GM19324 (cell line): ENCODE measurements at regions not wholly inside any gene's neighbourhood (a gene's known extent, or its start where the extent isn't known, plus 50 kb on each side); places are given as distances from the start of the nearest gene placed in this dataset.
A peak's percentile ranks its signal among the peaks of the same experiment; 100 is the strongest.

Source experiments
- ATAC-seq: cut with Tn5 transposase; IDR thresholded peaks from one replicate; pipeline ENCODE4 v1.9.1; 2021; ENCODE audit warnings: mild to moderate bottlenecking, moderate library complexity; ENCODE audit not compliant: unreplicated experiment, low FRiP score

- no peak for ATAC-seq
Measured at GRCh38 chr14:32254952-32255679, 52.0 kb upstream of the RNU6-8 start.

DNA sequence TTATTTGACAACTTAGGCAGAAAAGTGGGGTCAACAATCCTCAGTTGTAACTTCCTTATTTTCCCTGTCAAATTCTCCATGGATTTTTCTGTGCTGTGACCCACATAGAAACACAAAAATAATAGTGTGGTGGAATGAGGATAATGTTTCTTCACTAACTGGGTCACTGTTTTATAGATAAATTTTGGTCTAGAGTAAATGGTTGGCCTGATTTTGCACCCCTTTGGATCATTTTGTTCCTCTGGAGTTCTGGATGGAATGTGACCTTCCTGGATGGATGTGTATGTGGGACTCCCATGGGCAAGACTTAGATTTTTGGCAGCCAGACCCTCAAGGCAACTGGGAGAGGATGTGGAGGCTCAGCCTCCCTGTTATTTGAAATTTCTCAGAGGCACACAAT lies 52.7 kb upstream of the RNU6-8 start:
- ATAC-seq = no peak

DNA sequence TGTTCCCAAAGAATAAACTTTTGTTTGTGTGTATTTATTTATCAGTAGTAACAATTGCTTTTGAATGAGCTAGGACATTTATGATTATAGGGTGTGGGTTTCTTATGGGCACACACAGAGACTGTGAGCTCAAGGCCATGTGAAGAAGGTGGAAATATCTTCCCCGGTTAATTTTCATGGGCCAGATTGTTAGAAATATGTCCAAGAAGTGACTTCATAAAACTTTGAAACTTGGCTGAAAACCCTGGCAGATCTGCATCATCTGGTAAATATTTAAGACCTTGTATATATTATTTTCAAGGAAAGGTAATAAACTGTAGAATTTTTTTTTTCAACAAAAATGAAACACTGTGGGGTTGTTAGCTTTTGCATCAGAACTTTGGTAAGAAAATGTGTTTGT lies 53.5 kb upstream of the RNU6-8 start:
- no peak for ATAC-seq

DNA sequence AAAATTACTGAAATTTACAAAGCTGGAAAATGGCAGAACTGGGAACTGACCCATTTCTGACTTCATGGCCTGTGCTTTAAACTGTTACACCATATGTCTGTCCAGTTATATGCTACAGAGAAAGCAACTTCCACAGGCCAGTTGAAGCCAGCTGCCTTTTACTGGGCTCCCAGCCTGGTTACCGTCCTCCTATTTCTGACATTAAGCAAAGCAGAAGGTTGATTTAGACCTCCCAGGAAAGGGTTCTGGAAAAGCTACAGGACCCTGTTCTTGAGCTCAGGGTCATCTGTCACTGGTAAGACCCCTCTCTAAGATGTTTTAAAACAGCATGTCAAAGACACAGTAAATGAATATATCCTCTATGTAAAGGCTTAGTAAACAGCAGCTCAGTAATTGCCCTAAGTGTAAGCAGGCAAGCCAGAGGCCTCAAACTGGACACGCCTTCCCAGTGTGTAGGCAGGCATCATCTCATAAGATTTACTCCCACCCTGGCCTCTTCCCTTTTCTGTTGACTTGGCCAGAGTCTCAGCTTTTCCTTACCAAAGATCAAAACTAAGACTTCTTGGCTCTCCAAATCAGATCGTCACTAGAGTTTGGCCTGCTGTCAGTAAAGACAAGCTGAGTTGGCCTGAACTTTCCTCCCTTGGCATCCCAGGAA lies 55.4 kb upstream of the RNU6-8 start:
- no peak for ATAC-seq

GRCh38 chr14:32259368-32260013 lies 56.4 kb upstream of the RNU6-8 start:
- ATAC-seq = peak; percentile 77

DNA sequence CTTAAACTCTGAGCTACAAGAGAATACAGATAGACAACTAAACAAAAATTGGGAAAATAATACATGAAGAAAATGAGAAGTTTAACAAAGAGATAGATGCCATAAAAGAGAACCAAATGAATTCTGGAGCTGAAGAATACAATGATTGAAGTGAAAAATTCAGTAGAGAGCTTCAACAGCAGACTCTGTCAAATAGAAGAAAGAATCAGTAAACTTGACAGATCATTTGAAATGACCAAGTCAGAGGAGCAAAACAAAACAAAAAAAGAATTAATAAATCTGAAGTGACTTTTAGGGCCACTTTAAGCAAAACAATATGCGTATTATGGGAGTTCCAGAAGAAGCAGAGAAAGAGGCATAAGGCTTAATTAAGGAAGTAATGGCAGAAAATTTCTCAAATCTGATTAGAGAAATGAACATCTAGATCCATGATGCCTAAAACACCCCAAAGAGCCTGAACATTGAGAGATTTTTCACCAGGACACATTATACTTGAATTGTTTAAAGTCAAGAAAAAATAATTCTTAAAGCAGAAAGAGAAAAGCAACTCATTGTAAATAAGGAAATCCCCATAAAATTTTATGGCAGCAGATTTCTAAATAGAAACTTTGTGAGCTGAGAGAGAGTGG lies 61.0 kb upstream of the RNU6-8 start:
- no peak for ATAC-seq

GRCh38 chr14:32265584-32265983 lies 62.5 kb upstream of the RNU6-8 start:
- no peak for ATAC-seq

GRCh38 chr14:32277998-32278397 lies 51.1 kb upstream of the AKAP6 start:
- ATAC-seq = no peak
